Fibroblast of skin of right quadriceps (primary cell): ENCODE measurements at regions not wholly inside any gene's neighbourhood (a gene's known extent, or its start where the extent isn't known, plus 50 kb on each side); places are given as distances from the start of the nearest gene placed in this dataset.

Source experiments
- DNase-seq: peaks from one replicate; pipeline ENCODE4 v3.0.0-alpha.2; 2013

DNA sequence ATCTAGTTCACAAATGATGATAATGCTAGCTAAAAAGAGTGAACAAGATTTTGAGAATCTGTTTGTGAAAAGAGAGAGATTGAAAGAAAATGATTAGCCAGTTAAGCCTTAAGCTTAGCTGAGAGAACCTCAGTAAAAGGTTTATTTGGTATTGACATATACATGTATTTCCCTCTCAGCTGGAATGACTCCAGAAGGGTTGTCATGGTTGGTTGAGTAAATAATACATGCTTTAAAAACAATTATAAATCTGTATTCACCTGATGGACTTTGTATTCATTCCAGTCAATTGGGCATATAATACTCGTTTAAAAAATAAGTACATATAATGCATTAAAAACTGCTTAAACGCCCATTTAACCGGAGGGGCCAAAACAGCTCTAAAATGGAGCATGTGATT is 181.4 kb downstream of the GRB14 start:
- DNase-seq, result no peak

DNA sequence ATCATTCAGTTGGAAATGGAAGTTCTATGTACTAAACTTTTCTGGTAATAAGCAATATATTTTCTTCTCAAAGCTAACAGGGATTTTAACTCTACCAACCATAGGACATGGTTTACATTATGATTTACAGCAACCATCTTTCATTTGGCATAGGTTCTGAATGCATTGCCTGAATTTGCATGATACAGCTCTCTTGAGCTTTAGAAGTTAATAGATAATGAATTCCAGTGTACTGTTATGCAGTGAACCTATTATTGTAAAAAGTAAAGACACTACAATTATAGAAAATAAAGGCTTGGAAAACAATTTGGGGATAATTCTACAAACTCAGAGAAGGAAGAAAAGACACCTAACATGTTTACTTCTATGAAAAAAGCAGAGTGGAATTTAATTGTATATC is 182.0 kb downstream of the GRB14 start:
- DNase-seq, result no peak

DNA sequence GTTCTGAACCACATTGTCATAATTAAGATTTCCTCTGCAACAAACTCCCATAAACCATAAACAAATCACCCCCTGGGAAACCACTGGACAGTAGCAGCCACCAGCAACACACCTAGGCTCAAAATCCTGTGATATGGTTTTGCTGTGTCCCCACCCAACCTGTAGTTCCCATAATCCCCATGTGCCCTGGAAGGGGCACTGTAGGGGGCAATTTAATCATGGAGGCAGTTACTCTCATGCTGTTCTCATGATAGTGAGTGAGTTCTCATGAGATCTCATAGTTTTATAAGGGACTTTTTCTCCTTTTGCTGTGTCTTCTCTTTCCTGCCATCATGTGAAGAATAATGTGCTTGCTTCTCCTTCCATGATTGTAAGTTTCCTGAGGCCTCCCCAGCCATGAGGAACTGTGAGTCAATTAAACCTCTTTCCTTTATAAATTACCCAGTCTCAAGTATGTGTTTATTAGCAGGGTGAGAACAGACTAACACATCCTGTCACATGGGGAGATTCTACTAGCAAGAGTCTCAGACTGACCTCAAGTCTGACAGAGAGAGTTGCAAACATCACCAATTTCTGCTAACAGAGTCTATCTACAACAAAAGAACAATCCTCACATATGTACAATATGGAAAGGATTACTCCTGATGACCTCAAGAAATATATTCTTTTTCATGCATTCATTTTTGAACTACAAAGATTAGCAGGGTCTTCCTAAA is 182.6 kb downstream of the GRB14 start:
- DNase-seq, result no peak

DNA sequence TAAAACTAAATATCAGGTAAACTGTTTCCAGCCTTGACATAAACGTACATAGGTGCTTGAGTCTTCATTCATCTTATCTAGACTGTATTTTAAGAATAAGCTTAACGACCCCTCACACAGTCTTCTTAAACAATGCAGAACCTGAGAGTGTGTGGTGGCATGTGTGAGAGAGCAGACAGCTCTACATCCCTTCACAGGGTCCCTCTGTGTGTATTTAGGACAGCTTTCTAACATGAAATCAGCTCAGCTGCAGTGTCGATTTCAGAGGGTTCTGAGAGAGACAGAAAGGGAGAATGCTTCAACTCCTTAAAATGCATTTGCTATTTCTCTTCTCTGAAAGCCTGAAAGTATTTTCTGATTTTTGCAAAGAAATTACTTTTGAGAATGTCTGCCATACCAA is 185.2 kb downstream of the GRB14 start:
- no peak for DNase-seq

DNA sequence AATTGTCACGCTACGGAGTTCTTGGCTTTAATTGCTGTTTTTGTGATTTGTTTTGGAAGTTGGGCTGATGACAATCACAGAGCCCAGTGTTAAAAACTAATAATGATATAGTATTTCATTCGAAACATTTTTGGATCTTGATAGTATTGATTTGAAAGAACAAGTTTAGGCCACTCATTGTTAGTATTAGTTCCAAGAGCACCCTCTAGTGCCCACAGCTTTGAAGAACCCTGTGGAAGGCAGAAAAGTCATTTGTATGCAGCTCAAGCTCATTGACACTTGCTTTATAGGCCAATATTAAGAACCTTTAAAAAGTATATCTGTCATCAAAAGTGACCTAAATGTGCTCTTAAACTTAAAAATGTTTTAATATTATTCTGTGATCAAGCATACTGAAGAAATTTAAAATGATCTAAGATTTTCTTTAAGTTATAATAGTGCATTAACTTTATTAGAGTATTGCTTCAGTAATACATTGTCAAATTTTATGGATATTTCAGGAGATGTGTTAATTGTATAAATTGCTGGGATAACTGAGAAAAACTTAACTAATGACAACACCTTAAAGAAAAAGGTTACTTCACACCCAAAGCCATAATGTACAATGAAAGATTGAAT is 191.0 kb downstream of the GRB14 start:
- peak; percentile 50 for DNase-seq

DNA sequence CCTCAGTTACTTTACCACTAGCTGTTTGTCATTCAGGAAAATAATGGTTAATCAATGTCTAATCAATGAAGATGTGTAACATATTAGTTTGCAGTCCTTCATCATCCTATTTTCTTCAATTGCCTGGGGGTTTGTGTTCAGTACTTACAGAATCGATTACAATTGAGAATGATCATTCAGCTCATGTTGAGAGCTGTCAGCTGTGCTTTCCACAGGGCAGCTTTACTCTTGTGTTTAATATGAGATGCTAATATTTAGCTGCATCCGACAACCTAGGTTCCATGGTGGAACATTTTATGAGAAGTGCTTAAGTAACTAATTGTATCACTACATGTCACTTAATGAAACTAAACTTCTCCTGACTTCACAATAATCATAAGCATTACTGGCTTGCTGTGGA is 191.9 kb downstream of the GRB14 start:
- DNase-seq, result no peak

DNA sequence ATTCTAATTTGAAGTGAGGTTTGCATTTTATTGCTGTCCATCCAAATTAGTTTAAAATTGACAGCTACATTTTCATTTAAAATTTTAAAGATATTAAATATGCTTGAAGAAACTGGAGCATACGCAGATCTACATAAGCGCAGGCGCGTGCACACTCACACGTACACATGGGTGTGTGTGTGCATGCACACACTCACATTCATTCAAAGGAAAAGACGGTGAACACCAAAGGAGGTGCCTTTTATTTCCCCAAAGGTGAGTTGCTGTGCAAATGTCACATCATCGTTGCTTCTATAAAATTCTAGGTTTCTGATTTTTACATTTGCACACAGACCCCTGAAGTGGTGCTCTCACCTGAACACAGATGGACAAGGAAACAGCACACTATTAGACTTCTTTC is 194.2 kb downstream of the GRB14 start:
- no peak for DNase-seq

DNA sequence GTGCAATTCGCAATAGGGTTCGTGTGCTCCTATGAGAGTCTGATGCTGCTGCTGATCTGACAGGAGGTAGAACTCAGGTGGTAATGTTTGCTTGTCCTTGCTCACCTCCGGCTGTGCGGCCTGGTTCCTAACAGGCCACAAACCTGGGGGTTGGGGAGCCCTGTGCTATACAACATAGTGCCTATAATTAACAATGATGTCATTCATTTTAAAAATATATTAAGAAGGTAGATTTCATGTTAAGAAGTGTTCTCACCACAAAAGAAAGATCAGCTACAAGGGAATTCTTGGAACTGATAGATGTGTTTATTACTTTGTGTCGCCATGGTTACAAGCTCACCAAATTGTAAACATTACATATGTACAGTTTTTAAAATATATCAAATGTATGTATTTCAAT is 200.5 kb downstream of the GRB14 start:
- no peak for DNase-seq

DNA sequence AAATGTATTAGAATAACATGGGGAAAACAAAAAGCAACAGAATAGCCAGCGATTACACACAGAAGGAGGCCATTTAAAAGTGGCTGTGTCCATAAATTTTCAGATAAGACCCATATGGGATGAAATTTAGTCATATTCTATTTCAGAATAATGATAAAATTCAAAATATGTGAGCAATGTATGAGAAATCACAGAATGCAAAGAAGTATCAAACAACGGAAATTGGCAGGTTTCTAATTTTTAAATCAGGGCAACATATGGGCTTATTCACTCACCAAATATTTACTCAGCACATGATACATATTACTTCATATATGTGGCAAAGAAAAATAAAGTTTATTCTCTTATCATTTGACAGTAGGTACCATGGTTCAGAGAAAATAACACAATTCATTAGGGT is 208.5 kb downstream of the GRB14 start:
- DNase-seq, result peak; percentile 13

DNA sequence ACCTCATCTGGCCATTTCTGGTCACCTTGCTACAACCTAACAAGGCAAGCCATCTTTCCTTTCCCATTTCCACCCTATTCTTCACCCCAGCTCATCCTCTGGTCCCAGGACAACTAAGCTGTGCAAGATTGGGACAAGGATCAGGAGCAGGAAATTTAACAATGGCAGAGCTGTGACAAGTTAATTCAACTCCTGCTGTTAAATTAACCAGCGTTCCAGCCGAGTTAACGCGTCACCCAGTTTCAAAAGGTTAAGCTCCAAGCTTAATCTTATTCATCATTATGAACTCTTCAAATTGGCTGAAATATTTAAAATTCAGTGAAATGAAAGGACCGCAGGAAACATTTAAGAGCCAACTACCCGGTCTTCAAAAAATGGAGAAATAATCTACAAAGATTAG is 231.9 kb downstream of the GRB14 start:
- no peak for DNase-seq

DNA sequence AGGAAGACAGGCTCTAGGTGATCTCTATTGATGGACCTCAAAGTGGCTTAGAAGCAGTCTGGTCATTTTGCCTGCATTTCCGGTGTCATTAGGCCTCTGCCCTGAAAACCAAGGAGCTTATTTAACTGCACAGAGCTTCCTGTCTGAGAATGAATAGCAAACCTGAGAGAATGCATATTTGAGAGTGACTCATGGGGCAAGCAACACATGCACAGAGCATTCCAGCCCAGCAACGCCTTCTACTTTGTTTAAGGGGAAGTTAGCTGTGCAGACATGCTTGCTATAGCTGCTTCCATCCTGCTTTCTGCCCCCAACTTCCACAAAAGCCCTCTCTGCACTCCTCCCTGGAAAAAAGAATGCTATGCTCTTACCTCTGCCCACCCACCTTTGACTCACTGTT is 232.8 kb downstream of the GRB14 start:
- peak; percentile 81 for DNase-seq

DNA sequence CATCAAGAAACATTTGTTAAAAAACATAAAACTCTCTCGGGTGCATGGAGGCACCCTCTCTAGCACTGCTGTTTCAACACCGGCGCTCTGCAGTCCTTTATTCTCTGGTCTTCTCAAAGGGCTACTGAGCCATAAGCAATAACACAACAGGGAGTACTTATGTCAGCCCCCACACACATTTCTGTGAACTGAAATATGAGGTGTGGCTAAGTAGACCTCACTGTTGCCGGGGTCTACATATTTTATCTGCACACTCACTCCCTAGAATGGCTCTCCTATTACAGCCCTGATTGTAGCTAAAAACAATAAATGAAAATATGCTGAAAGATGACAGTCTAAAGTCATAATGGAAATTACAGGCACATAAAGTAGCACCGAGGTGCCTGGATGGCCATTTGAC is 235.1 kb downstream of the GRB14 start:
- DNase-seq, result peak; percentile 29

DNA sequence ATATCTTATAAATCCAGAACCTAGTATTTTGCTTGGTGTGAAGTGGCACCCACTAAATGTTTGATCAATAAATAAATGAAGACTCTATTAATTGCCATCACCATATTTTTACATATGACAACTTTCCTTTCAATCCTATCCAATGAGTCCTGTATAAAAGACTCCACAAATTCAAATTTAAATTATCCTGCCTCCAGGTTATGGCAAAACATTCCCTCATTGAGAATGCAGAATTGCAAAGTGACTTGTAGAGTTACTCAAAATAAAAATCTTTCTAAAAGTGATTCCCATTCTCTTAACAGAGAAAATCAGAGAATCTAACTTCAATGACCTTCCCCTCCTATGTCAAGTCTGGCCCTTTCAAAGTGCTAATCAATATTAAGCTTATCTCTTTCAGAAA is 236.8 kb downstream of the GRB14 start:
- DNase-seq, result no peak

DNA sequence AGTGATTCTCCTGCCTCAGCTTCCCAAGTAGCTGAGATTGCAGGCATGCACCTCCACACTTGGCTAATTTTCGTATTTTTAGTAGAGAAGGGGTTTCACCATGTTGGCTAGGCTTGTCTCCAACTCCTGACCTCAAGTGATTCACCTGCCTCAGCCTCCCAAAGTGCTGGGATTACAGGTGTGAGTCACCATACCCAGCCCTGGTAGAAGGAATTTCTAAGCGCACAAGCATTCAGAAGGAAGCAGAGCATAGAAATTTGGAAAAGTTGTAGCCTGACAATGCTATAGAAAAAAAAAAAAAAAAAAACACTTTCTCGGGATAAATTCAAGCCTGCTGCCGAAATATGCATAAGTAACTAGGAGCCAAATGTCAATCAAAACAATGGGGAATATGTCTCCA is 249.4 kb downstream of the GRB14 start:
- no peak for DNase-seq

DNA sequence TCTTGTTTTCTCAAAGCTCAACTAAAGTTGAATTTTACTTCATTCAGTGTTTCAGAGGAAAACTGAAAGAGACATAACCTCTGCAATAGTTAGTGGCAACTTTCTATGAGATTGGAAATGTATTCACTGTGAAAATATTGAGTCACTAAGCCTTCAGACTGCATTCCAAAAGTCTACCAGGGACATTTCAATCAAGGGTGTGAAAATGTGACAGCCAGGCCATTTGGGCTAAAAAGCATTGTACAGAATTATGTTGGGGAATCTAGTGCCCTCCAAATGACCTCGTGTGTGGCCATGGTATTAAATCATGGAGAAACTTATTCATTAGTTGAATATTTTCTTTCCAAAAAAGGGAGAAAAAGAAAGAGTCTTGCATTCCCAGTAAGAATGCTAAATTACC is 251.9 kb downstream of the GRB14 start:
- DNase-seq, result peak; percentile 37

DNA sequence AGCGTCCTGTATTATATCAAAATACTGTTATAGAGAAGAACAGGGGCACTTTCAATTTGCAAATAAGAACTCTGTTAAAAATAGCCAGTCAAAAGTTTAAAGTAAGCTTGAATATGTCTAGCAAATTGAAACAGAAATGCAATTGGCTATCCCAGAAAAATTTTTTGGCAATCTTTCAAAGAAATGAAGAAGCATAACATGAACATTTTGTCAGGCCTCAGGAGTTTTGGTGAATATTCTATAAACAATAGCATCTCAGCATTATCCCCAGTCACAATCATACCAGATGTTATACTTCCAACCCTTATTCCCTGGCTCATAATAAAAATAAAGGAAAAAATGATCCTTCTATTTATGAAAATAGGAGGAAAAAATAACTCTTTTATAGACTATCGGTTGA is 252.4 kb downstream of the GRB14 start:
- no peak for DNase-seq

DNA sequence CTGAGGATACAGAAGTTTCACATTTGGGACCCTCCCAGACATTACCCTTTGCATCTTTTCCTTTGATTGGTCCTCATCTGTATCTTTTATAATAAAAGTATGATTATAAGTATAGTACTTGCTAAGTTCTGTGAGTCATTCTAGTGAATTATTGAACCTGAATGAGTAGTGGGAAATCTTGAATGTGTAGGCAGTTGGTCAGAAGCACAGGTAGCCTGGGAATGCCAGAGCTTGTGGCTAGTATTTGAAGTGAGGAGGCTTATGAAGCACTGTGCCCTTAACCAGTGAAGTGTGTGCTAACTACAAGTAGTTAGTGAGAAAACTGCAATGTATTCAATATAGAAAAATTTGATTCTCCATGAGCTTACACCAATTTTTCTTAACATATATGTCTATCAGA is 257.6 kb downstream of the GRB14 start:
- DNase-seq, result no peak

DNA sequence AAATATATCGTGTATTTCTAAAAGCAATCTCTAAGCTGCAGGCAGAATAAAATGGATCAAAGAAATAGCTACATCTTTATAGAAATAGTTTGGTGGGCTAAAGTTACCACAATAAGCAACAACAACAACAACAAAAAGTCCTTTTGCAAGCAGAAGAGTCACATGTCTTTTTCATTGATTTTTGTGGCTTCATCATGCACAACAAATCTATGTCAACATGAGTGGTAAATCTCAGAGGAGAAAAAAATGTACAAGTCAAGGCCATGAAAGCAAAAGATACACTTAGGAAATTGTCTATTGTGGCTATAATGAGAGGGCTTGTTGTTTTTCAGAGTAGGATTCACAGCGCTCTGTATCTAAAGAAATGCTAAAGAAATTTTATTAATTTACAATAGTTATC is 269.7 kb downstream of the GRB14 start:
- no peak for DNase-seq

DNA sequence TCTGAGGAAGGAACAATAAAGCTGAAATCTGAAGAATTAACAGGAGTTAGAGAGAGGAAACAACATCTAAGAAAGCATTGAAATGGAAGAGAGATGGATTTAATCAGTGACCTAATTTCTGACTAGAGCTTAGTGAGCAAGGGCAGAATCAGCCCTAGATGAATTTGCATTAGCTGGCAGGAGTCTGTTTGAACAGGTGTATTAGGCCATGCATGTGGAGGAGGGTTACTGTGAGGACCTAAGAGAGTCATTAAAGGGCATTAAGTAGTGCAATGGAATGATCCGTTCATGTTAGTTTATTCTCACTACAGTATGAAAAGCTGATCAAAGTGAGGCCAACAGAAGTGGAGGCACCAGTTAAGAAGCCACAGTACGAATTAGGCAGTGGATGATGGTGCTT is 285.3 kb downstream of the GRB14 start:
- DNase-seq, result no peak

DNA sequence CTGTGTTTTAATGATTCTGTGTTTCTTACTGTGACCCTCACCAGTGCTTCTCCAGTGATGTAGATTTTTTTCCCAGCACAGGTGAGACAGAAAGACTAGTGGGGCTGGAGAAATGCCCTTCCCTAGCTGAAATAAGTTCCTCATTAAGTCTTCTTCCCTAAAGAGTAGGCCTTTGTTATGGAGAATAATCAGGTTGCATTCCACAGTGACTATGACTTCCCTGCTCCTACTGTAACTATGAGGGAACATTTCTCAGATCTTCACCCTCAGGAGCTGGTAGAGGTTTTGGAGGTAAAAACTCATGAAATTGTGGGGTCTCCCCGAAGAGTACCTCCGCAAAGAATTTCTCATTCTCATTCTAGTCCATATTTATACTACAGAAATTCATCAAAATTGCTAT is 286.2 kb downstream of the GRB14 start:
- DNase-seq, result no peak

DNA sequence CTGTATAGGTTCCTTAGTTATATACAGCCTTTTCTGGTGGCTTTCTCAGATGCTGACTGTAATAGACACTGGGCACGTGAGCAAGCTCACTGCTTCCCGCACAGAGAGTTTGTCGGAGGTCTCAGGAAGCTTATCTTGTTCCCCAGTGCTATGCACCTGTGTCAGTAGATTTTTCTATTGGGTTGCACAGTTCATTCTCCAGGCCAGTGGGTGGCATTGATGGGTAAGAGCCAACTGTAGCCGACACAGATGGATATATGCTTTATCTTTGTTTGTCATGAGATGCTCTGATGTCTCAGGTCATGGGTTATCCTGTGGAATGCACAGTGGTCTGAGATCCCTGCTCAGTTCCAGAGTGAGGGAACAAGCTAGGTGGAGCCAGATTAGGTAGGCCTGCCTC is 293.0 kb downstream of the GRB14 start:
- DNase-seq, result no peak

DNA sequence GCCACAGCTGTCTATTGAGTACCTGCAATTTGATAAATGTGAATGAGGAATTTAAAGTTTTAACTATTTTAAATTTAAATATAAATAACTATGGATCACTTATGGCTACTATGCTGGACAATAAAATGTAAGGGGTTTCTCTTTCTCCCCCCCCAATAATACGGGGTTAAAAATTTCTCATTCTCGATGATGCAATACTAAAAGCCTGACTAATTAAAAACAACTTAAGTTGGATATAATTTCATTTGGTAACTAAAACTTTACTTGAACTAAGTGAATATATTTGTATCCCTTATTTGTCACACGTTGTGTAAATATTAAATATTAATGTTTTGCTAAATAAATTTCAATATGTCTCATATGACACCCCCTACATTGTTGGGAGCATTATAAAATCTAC is 297.3 kb downstream of the GRB14 start:
- DNase-seq, result no peak

DNA sequence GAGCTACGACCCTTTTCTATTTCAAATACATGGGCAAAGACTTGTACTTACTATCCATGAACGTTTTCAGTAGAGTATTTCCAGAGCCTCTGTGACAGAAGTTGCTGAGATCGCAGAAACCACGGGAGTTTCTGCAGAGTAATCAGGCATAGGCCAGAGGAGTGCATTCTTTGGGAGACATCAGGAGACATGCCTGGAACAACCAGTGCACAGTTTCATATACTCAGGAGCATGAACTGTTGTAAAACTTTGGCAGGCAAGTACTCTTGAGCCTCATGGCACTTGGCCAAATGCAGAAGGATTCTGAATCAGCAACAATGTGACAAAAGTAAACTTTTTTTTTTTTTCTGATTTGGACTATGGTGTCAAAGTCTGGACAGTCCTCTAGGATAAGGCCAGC is 307.1 kb downstream of the GRB14 start:
- DNase-seq, result peak; percentile 9

DNA sequence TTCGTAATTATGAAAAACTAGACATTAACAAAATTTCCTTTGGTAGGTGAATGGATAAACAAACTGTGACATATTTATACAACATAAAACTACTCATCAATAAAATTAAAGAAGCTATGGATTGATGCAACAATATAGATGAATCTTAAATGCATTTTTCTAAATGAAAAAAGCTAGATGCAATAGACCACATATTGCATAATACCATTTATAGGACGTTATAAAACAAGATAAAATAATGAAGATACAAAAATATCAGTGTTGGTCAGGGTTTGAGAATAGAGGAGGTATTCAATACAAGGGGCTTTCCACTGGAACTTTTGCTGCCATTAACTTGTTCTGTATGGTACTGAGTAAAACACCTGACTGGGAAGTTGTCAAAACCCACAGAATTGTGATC is 314.4 kb downstream of the GRB14 start:
- DNase-seq, result no peak

DNA sequence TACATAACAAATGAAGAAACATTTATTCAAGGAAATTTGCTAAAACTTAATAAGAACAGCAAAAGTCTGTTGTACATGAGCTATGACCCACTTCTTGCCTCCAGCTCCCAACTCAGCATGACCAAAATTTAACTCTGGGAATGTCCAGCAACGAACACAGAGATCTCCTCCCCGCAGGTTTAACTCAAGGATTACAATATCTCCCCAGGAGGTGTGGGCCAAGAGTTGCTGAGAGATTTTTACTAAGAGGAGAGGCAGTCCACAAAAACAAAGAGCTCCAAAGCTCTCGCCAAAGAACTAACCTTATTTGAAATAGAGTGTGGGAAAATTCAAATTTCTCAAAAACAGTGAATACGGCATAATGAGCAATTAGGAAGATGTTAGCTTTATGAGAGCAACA is 318.5 kb downstream of the GRB14 start:
- DNase-seq, result no peak
